Ovary (tissue), 3 donors: ENCODE measurements at regions not wholly inside any gene's neighbourhood (a gene's known extent, or its start where the extent isn't known, plus 50 kb on each side); places are given as distances from the start of the nearest gene placed in this dataset.

Experiments used
- CTCF ChIP-seq, 3 donors: fragments of 450-650 bp in 2 of 3; fragments of 200-600 bp in 1 of 3; IDR thresholded peaks; one replicate each; pipeline versions ENCODE4 v1.5.1 to v1.8.0; 2016 to 2022; ENCODE audit warnings: antibody characterized with exemption in 3 of 3, mild to moderate bottlenecking in 1 of 3
- POLR2A ChIP-seq: fragments of 450-650 bp; IDR thresholded peaks from one replicate; pipeline ENCODE4 v1.6.1; 2017; ENCODE audit warnings: antibody characterized with exemption, mild to moderate bottlenecking, moderate library complexity
- donor health status: DM: no; HTN: no; CAD: no.

GRCh38 chr1:10950316-10951172 is 61.9 kb upstream of the TARDBP start:
- no peak for TF ChIP-seq CTCF (IDR thresholded peaks at IDR 0.05)
- TF ChIP-seq POLR2A: no peak
